ENCODE measurements at regions not wholly inside any gene's neighbourhood (a gene's known extent, or its start where the extent isn't known, plus 50 kb on each side); places are given as distances from the start of the nearest gene placed in this dataset.

DNA sequence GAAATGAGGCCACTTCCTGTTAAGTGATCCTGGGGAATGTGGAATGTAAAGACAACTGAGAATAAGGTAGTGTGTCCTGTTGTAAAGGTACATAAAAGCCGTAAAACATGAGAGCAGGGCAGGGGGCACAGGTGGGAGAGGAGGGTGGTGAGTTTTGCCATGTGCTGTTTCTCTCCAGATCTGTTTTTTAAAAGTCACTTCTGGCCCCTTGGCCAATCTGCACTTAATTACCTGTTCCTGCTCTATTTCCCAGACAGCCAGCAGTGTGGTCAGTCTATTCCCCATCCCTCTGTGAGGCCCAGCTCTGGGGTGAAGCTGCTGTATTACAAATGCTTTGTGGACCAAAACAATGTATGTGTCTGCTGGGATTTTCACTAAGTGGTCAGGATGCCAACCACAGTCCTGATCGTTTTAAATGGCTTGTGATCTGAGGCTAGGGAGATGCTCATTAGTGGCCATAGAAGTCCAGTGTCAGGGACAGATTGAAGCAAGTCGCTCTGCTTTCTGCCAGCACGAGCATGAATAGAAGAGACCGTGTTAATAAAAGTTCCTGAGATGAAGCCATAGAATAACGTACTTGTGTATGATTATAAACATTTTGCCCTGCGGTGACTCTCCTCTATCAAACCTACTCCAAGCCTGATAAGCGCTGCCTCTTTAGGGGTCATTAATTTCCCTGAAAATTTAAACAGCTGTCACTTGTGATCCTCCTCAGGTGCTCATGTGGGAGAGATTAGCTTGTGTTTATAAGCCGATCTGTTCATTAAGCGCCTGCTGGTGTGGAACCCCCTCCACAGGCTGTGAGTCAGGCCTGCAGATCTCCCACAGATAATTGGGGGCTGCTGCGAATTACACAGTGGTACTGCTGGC is 111.8 kb upstream of the CENPW start:
- TF ChIP-seq, protein P1, sequence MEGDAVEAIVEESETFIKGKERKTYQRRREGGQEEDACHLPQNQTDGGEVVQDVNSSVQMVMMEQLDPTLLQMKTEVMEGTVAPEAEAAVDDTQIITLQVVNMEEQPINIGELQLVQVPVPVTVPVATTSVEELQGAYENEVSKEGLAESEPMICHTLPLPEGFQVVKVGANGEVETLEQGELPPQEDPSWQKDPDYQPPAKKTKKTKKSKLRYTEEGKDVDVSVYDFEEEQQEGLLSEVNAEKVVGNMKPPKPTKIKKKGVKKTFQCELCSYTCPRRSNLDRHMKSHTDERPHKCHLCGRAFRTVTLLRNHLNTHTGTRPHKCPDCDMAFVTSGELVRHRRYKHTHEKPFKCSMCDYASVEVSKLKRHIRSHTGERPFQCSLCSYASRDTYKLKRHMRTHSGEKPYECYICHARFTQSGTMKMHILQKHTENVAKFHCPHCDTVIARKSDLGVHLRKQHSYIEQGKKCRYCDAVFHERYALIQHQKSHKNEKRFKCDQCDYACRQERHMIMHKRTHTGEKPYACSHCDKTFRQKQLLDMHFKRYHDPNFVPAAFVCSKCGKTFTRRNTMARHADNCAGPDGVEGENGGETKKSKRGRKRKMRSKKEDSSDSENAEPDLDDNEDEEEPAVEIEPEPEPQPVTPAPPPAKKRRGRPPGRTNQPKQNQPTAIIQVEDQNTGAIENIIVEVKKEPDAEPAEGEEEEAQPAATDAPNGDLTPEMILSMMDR (IDR thresholded peaks at IDR 0.05): no peak
- TF ChIP-seq, protein P2, sequence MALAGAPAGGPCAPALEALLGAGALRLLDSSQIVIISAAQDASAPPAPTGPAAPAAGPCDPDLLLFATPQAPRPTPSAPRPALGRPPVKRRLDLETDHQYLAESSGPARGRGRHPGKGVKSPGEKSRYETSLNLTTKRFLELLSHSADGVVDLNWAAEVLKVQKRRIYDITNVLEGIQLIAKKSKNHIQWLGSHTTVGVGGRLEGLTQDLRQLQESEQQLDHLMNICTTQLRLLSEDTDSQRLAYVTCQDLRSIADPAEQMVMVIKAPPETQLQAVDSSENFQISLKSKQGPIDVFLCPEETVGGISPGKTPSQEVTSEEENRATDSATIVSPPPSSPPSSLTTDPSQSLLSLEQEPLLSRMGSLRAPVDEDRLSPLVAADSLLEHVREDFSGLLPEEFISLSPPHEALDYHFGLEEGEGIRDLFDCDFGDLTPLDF (CRISPR knock-in tag; IDR thresholded peaks at IDR 0.05): no peak
- TF ChIP-seq, protein P3, sequence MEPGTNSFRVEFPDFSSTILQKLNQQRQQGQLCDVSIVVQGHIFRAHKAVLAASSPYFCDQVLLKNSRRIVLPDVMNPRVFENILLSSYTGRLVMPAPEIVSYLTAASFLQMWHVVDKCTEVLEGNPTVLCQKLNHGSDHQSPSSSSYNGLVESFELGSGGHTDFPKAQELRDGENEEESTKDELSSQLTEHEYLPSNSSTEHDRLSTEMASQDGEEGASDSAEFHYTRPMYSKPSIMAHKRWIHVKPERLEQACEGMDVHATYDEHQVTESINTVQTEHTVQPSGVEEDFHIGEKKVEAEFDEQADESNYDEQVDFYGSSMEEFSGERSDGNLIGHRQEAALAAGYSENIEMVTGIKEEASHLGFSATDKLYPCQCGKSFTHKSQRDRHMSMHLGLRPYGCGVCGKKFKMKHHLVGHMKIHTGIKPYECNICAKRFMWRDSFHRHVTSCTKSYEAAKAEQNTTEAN (CRISPR knock-in tag; IDR thresholded peaks at IDR 0.05): no peak
- TF ChIP-seq JUN (CRISPR knock-in tag; IDR thresholded peaks at IDR 0.05): no peak
- no peak for TF ChIP-seq IRF2 (CRISPR knock-in tag; IDR thresholded peaks at IDR 0.05; ENCODE audit: borderline replicate concordance, low read depth)
- no peak for TF ChIP-seq ZNF416 (CRISPR knock-in tag; IDR thresholded peaks at IDR 0.05)
- TF ChIP-seq CBFB (CRISPR knock-in tag; IDR thresholded peaks at IDR 0.05; ENCODE audit: low read depth): no peak

Measured in WTC11 (cell line).